ENCODE measurements at regions not wholly inside any gene's neighbourhood (a gene's known extent, or its start where the extent isn't known, plus 50 kb on each side); places are given as distances from the start of the nearest gene placed in this dataset.

DNA sequence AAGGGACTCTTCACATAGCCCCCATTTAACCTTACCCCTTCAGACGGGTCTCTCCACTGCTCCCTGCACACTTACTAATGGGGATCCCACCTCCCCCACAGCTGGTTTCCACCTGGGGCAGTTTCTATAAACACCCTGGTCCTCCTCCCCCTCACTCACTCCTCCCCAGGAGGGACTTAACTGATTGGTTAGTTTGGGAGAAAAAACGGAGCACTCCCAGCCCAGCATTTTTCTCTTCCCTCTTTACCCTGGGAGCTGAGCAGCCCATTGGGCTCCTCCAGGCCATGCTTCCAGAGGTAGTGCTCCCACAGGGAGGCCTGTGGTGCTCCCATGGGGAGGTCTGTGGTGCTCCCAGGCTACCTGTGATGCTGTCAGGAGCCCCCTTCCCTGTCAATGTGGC is 93.7 kb downstream of the MIS18A start:
- no peak overlapping the region for H3K4me3 ChIP-seq (ENCODE audit: low read depth, low read length)
- no peak for DNase-seq (ENCODE audit: low read depth)
- TF ChIP-seq, protein P1, sequence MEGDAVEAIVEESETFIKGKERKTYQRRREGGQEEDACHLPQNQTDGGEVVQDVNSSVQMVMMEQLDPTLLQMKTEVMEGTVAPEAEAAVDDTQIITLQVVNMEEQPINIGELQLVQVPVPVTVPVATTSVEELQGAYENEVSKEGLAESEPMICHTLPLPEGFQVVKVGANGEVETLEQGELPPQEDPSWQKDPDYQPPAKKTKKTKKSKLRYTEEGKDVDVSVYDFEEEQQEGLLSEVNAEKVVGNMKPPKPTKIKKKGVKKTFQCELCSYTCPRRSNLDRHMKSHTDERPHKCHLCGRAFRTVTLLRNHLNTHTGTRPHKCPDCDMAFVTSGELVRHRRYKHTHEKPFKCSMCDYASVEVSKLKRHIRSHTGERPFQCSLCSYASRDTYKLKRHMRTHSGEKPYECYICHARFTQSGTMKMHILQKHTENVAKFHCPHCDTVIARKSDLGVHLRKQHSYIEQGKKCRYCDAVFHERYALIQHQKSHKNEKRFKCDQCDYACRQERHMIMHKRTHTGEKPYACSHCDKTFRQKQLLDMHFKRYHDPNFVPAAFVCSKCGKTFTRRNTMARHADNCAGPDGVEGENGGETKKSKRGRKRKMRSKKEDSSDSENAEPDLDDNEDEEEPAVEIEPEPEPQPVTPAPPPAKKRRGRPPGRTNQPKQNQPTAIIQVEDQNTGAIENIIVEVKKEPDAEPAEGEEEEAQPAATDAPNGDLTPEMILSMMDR (IDR thresholded peaks at IDR 0.05; ENCODE audit: control insufficient read depth, extremely low read depth, insufficient read depth), result no peak

DNA sequence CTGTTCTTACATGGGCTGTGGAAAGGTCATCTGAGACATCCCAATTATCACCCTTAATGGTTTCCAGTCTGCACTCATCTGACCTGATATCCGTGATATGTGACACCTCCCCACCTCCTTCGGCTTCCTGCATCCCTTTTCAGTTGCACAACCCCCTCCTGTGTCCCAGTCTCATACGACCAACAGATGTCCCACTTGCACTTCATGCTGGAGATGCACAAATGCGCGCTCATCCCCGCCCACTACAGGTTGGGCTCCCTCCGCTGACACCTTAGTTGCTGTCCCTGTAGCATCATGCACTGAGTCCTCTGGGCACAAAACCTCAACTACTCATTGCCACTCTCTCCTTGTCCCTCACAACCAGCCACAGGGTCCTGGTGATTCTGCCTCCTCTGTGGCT is 94.4 kb downstream of the MIS18A start:
- no peak overlapping the region for H3K4me3 ChIP-seq (ENCODE audit: low read depth, low read length)
- TF ChIP-seq, protein P1 (IDR thresholded peaks at IDR 0.05; ENCODE audit: control insufficient read depth, extremely low read depth, insufficient read depth), result peak; percentile 20; the same call in 1 of the 2 replicates
- no peak for DNase-seq (ENCODE audit: low read depth)

DNA sequence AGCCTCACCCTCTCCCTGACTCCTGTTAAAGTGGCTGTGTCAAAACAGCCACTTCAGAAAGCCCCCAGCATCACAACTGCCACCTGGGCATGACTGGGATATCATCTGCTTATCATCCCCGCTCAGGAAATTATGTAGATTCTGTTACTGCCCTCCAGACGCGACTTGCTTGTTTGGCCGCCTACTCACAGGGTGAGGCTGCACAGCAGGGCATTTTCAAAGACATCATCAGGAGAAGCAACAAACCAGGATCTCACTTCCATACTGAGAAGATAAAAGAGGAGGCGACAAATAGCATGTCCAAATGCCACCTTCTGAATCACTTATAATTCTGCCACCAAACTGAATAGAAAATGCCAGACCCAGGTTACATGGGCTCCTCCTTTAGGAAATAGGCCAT is 94.8 kb downstream of the MIS18A start:
- TF ChIP-seq, protein P1 (IDR thresholded peaks at IDR 0.05; ENCODE audit: control insufficient read depth, extremely low read depth, insufficient read depth), result no peak
- no peak overlapping the region for H3K4me3 ChIP-seq (ENCODE audit: low read depth, low read length)
- DNase-seq (ENCODE audit: low read depth), result no peak

DNA sequence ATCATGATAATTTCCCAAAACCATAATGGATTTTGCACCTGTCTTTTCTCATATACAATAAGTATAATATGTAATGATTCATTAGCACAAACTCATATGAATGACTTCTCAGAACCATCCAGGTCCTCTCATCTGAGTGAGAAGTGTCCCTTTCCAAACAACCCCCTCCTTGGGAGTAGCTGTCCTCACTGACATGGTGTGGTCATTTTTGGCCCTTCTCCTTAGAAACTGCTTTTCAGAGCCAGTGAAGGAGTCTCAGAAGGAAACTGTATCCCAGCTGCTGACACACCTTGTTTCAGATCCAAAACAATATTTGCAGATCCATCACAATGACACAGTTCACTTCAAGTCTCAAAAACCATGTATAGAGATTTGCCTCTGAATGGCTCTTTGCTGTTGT is 95.5 kb downstream of the MIS18A start:
- TF ChIP-seq, protein P1 (IDR thresholded peaks at IDR 0.05; ENCODE audit: control insufficient read depth, extremely low read depth, insufficient read depth), result no peak
- DNase-seq (ENCODE audit: low read depth), result no peak

DNA sequence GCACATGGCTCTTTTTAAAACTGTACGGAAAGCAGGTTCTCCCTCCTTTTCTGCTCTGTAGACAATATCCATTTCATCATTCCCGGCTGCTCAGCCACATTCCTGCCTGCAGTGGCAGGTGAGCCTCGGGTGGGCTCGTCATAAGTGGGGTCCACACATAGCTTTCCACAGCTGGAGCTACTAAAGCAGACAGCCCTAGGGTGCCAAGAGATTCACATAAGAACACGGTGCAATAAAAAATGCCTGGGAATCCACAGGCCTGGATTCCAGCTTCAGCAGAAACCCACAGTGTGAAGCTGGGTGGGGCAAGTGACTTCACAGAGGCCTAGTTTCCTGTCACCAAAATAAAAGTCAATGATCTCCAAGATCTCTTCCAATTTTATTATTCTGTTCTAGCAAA is 96.4 kb downstream of the MIS18A start:
- TF ChIP-seq, protein P1 (IDR thresholded peaks at IDR 0.05; ENCODE audit: control insufficient read depth, extremely low read depth, insufficient read depth), result no peak
- no peak overlapping the region for H3K4me3 ChIP-seq (ENCODE audit: low read depth, low read length)
- no peak for DNase-seq (ENCODE audit: low read depth)

More for the DNA sequence above, 95.5 kb downstream of the MIS18A start:
- no peak overlapping the region for H3K4me3 ChIP-seq (ENCODE audit: low read depth, low read length)

DNA sequence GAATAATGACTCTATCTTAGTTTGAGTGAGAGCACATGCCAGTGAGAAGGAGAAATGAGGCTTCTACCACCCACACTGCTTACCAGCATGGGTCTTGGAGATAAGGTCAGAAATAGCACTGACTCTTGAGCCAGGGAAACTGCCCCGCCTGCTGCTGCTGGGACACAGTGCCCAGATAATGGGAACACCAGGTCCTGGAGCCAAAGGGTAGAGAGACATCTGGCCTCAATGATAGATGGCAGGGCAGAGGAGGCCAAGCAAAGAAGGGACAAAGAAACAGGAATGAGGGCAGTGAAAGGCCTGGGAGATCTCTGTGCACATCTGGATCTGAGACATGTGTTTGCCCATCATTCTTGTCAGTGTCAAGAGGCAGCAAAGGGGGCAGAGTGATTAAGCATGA is 97.4 kb downstream of the MIS18A start:
- TF ChIP-seq, protein P1 (IDR thresholded peaks at IDR 0.05; ENCODE audit: control insufficient read depth, extremely low read depth, insufficient read depth), result no peak
- no peak for DNase-seq (ENCODE audit: low read depth)
- no peak overlapping the region for H3K4me3 ChIP-seq (ENCODE audit: low read depth, low read length)

DNA sequence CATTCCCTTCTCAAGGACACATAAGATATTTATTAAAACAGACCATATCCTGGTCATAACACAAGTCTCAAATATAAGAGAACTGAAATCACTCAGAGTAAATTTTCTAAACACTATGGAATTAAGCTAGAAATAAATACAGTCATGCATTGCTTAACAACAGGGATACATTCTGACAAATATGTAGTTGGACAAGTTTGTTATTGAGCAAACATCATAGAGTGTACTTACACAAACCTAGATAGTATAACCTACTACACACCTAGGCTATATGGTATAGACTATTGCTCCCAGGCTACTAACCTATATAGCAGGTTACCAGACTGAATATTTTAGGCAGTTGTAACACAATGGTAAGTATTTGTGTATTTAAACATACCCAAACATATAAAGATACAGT is 104.0 kb downstream of the MIS18A start:
- TF ChIP-seq, protein P1 (IDR thresholded peaks at IDR 0.05; ENCODE audit: control insufficient read depth, extremely low read depth, insufficient read depth), result no peak
- no peak for DNase-seq (ENCODE audit: low read depth)

More for the DNA sequence above, 104.0 kb downstream of the MIS18A start:
- H3K4me3 ChIP-seq (ENCODE audit: low read depth, low read length), result no peak overlapping the region
